ENCODE measurements at regions not wholly inside any gene's neighbourhood (a gene's known extent, or its start where the extent isn't known, plus 50 kb on each side); places are given as distances from the start of the nearest gene placed in this dataset.

DNA sequence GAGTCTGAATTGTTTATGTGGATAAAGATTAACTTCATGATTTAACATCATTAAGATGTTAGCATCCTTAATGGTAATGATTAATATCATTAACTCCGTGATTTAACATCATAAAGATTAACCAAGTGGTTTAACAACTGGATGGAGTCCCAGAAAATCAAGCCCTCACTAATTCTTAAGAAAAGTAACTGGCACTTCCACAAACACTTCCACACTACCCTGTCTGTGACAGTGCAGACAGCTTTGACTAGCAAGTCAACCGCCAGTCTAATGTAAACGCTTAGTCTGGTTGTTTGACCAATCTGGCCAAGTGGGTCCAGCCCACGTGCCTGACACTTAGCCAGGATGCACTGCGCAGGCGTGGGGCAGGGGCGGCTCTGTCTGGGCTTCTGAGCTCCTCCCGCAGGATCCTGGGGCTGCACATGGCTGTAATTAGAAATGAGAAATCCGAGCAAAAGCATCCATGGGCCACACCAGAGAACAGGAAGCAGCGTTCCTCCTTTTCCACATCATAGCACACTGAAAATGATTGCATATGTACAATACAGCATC is 424.2 kb downstream of the FOXA2 start:
- H3K4me3 ChIP-seq (replicated peaks; ENCODE audit: low read depth, low read length): no peak overlapping the region
- no peak for DNase-seq (ENCODE audit: low read depth)
- TF ChIP-seq, protein P1, sequence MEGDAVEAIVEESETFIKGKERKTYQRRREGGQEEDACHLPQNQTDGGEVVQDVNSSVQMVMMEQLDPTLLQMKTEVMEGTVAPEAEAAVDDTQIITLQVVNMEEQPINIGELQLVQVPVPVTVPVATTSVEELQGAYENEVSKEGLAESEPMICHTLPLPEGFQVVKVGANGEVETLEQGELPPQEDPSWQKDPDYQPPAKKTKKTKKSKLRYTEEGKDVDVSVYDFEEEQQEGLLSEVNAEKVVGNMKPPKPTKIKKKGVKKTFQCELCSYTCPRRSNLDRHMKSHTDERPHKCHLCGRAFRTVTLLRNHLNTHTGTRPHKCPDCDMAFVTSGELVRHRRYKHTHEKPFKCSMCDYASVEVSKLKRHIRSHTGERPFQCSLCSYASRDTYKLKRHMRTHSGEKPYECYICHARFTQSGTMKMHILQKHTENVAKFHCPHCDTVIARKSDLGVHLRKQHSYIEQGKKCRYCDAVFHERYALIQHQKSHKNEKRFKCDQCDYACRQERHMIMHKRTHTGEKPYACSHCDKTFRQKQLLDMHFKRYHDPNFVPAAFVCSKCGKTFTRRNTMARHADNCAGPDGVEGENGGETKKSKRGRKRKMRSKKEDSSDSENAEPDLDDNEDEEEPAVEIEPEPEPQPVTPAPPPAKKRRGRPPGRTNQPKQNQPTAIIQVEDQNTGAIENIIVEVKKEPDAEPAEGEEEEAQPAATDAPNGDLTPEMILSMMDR (IDR thresholded peaks at IDR 0.05; ENCODE audit: low read length, missing control alignments): no peak

DNA sequence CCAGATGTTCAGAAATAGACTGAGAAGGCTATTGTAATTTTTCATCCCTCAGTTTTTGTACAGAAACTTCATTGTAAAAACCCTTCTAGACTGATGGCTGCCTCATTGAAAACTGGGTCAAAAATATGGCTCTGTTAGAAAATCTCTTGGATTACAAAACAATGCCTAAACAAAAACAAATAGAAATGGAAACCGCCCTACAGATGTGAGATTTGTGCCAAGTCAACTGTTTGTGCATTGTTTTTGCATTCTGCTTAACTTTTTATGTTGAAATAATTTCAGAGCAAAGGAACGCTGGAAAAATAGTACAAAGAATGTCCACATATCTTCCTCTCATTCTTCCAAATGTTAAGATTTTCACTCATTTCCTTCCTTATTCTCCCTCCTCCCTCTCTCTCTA is 425.1 kb downstream of the FOXA2 start:
- no peak overlapping the region for H3K4me3 ChIP-seq (replicated peaks; ENCODE audit: low read depth, low read length)
- DNase-seq (ENCODE audit: low read depth): no peak
- TF ChIP-seq, protein P1 (IDR thresholded peaks at IDR 0.05; ENCODE audit: low read length, missing control alignments): no peak

DNA sequence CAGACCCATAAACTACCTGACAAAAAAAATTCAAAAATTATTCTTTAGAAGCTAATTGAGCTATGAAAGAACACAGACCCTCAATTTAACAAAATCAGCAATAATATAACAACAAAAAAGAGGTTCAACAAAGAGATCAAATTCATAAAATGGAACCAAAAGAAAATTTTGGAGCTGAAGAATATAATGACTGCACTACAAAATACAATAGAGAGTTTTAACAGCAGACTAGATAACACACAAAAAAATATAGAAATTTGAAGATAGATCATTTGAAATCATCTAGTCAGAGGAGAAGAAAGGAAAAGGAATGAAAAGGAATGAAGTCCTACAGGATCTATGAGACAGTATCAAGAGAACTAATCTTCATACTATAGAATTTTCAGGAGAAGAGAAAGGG is 422.1 kb downstream of the PAX1 start:
- DNase-seq (ENCODE audit: low read depth): no peak
- TF ChIP-seq, protein P1 (IDR thresholded peaks at IDR 0.05; ENCODE audit: low read length, missing control alignments): no peak
- no peak overlapping the region for H3K4me3 ChIP-seq (replicated peaks; ENCODE audit: low read depth, low read length)

DNA sequence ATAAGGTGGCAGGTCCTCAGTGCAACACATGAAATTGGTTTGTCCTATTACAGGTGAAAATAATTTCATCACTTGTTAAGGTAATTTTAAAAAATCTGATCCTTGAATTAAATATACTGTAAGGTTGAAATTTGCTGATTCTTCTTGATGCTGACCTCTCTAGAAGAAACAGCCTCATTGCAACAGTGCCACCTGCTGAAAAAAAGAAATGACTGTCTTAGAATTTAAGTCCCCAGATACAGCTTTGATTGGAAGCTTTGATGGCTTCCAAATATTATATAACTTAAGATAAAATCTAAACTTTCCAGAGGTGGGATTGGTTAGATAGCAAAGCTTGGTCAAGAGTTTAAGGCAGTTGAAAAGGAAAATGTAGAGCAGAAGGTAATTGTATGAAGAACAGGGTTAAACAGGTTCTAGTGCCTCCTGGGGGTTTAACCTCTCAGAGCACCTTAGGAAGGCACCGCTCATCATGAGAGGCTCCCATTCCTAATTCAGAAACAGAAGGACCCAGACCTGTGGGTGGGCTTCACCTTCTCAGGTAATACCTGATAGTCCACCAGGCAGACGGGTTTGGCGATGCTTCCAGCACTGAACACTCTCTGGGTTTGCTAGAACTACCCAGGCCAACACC is 401.0 kb downstream of the PAX1 start:
- no peak overlapping the region for H3K4me3 ChIP-seq (replicated peaks; ENCODE audit: low read depth, low read length)
- TF ChIP-seq, protein P1 (IDR thresholded peaks at IDR 0.05; ENCODE audit: low read length, missing control alignments): no peak
- DNase-seq (ENCODE audit: low read depth): peak; percentile 8

DNA sequence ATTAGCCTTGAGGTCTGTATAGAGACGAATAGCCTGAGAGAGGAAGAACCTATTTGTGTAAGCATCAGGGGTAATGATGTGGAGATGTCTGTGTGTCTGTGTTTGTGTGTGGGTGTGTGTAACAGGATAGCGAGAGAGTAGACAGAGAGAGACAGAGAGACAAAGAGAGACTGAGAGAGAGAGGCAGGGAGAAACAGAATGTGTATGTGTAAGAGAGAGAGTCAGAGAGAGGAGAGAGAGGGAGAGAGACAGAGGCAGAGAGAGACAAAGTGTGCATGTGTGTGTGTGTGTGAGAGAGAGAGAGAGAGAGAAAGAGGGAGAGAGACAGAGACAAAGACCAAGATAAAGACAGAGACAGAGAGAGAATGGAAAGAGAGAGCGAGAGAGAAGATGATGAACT is 396.1 kb downstream of the PAX1 start:
- DNase-seq (ENCODE audit: low read depth): no peak
- no peak overlapping the region for H3K4me3 ChIP-seq (replicated peaks; ENCODE audit: low read depth, low read length)

DNA sequence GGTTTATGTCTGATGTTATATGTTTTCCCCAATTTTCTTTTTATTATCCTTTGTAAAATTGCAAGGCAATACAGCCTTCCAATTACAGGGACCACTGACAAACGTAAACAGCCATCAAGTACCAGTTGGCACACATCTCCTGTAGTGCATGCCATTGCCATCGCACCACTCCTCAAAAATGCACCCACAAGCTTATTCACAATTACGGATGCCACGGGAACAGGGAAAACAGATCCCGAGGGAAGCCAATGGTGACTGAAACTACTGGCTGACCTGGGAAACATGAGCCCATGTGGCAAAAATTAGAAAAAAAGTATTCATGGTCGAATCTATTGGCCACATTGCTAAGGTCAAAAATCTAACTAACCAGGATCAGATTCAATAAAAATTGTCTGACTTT is 395.2 kb downstream of the PAX1 start:
- H3K4me3 ChIP-seq (replicated peaks; ENCODE audit: low read depth, low read length): no peak overlapping the region
- DNase-seq (ENCODE audit: low read depth): no peak
- TF ChIP-seq, protein P1 (IDR thresholded peaks at IDR 0.05; ENCODE audit: low read length, missing control alignments): no peak

More for the DNA sequence above, 396.1 kb downstream of the PAX1 start:
- TF ChIP-seq, protein P1 (IDR thresholded peaks at IDR 0.05; ENCODE audit: low read length, missing control alignments): no peak

DNA sequence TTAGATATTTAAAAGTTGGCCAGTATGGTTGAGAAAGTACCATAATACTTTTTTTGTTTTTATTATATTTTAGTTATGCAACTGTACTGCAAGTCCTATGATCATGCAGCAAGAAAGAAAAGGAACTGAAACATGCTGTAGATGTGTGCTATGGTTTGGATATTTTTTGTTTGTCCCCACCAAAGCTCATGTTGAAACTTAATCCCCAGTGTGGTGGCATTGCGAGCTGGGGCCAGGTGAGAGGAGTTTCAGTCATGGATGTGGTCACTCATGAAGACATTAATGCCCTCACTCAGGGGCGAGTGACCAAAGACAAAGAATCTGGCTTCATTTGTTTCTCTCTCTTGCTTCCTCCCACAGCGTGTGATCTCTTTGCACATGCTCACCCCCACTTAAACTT is 393.9 kb downstream of the PAX1 start:
- no peak overlapping the region for H3K4me3 ChIP-seq (replicated peaks; ENCODE audit: low read depth, low read length)
- TF ChIP-seq, protein P1 (IDR thresholded peaks at IDR 0.05; ENCODE audit: low read length, missing control alignments): no peak
- DNase-seq (ENCODE audit: low read depth): no peak

Data from fibroblast of pulmonary artery (primary cell).